ENCODE measurements at regions not wholly inside any gene's neighbourhood (a gene's known extent, or its start where the extent isn't known, plus 50 kb on each side); places are given as distances from the start of the nearest gene placed in this dataset.

DNA sequence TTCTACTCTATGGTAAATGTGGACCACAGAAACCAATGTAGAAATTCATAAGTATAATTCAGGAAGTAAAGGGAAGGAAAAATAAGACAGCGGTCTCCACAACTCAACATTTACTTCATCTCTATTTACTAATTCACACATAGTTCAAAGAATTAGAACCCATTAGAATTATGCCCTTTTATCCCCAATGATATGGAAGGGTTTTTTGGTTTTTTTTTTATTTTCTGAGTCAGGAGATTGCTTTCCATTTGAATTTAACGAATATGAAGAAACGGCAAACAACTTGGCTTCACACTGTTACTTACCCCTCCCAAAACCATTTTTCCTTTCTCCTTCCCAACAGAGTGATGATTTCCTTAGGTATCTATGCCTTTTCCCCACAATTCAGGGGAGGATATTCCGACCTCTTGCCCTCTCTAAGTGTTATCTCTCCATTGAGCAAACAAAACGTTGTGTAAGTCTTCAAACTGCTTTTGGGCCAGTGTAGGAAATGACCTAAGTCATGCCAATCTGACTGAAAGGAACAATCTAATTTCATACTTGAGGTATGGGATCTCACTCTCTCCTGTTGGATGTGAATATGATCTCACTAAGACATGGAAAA, 72.0 kb downstream of the CETN3 start:
- TF ChIP-seq EZH2 (IDR thresholded peaks at IDR 0.05; ENCODE audit: insufficient read depth, poor library complexity, severe bottlenecking) (no peak), EZH2phosphoT487 (IDR thresholded peaks at IDR 0.05; ENCODE audit: insufficient read depth, low read depth) (no peak)
